ENCODE measurements at regions not wholly inside any gene's neighbourhood (a gene's known extent, or its start where the extent isn't known, plus 50 kb on each side); places are given as distances from the start of the nearest gene placed in this dataset.

- Histone ChIP-seq H3K4me3 (ENCODE audit: low read length, poor library complexity, severe bottlenecking) (no peak overlapping the region), H3K4me2 (ENCODE audit: low read depth, low read length, poor library complexity, severe bottlenecking) (no peak overlapping the region), H3K9me2 (replicated peaks; ENCODE audit: low read depth, low read length) (no peaks in the 10 kb centered on the region), H3K79me2 (ENCODE audit: insufficient read depth, low read length) (no peaks in the 10 kb centered on the region), H3F3A (ENCODE audit: low read depth) (no peaks in the 10 kb centered on the region), H2AFZ (ENCODE audit: low read length) (no peak overlapping the region), H3K4me1 (ENCODE audit: insufficient read depth, low read length, poor library complexity, severe bottlenecking) (peaks cover 5% of the 10 kb centered on the region), H4K20me1 (ENCODE audit: insufficient read depth, low read length, poor library complexity, severe bottlenecking) (no peaks in the 10 kb centered on the region), H3K9ac (ENCODE audit: low read depth, low read length, poor library complexity, severe bottlenecking) (no peak overlapping the region), H3K9me3 (ENCODE audit: insufficient read depth, low read depth, low read length) (no peaks in the 10 kb centered on the region), H3K36me3 (ENCODE audit: insufficient read depth, low read length) (no peaks in the 10 kb centered on the region), H3K27me3 (ENCODE audit: insufficient read depth, low read length, poor library complexity, severe bottlenecking) (peaks cover 8% of the 10 kb centered on the region)
- no peak for TF ChIP-seq EZH2phosphoT487 (IDR thresholded peaks at IDR 0.05; ENCODE audit: borderline replicate concordance)
- TF ChIP-seq CTCF (conservative IDR thresholded peaks at IDR 0.05; ENCODE audit: low read length) = no peak
These were observed 79.5 kb upstream of the CALM2 start for GRCh38 chr2:47255794-47256193.

- Histone ChIP-seq H2AFZ (ENCODE audit: low read length) (no peak overlapping the region), H3K4me3 (ENCODE audit: low read length, poor library complexity, severe bottlenecking) (no peak overlapping the region), H3K9ac (ENCODE audit: low read depth, low read length, poor library complexity, severe bottlenecking) (no peak overlapping the region), H3K9me3 (ENCODE audit: insufficient read depth, low read depth, low read length) (no peaks in the 10 kb centered on the region), H3K4me1 (ENCODE audit: insufficient read depth, low read length, poor library complexity, severe bottlenecking) (peaks cover 5% of the 10 kb centered on the region), H3K27me3 (ENCODE audit: insufficient read depth, low read length, poor library complexity, severe bottlenecking) (no peaks in the 10 kb centered on the region), H3K36me3 (ENCODE audit: insufficient read depth, low read length) (no peaks in the 10 kb centered on the region), H3K79me2 (ENCODE audit: insufficient read depth, low read length) (no peaks in the 10 kb centered on the region), H3F3A (ENCODE audit: low read depth) (no peaks in the 10 kb centered on the region), H4K20me1 (ENCODE audit: insufficient read depth, low read length, poor library complexity, severe bottlenecking) (no peaks in the 10 kb centered on the region), H3K4me2 (ENCODE audit: low read depth, low read length, poor library complexity, severe bottlenecking) (no peak overlapping the region), H3K9me2 (replicated peaks; ENCODE audit: low read depth, low read length) (no peaks in the 10 kb centered on the region)
- TF ChIP-seq EZH2phosphoT487 (IDR thresholded peaks at IDR 0.05; ENCODE audit: borderline replicate concordance) = no peak
- no peak for TF ChIP-seq CTCF (conservative IDR thresholded peaks at IDR 0.05; ENCODE audit: low read length)
These were observed 78.2 kb upstream of the CALM2 start for GRCh38 chr2:47254464-47254863.

GRCh38 chr2:47253447-47253846 is 77.1 kb upstream of the CALM2 start:
- H3K36me3 ChIP-seq (ENCODE audit: insufficient read depth, low read length) = no peaks in the 10 kb centered on the region
- no peaks in the 10 kb centered on the region for H3K9me3 ChIP-seq (ENCODE audit: insufficient read depth, low read depth, low read length)
- no peak overlapping the region for H3K4me3 ChIP-seq (ENCODE audit: low read length, poor library complexity, severe bottlenecking)
- H4K20me1 ChIP-seq (ENCODE audit: insufficient read depth, low read length, poor library complexity, severe bottlenecking) = no peaks in the 10 kb centered on the region
- H3K4me1 ChIP-seq (ENCODE audit: insufficient read depth, low read length, poor library complexity, severe bottlenecking) = peaks cover 5% of the 10 kb centered on the region
- no peaks in the 10 kb centered on the region for H3K27me3 ChIP-seq (ENCODE audit: insufficient read depth, low read length, poor library complexity, severe bottlenecking)
- TF ChIP-seq EZH2phosphoT487 (IDR thresholded peaks at IDR 0.05; ENCODE audit: borderline replicate concordance) (no peak), CTCF (conservative IDR thresholded peaks at IDR 0.05; ENCODE audit: low read length) (no peak)
- no peak overlapping the region for H2AFZ ChIP-seq (ENCODE audit: low read length)
- H3K9me2 ChIP-seq (replicated peaks; ENCODE audit: low read depth, low read length) = no peaks in the 10 kb centered on the region
- H3K4me2 ChIP-seq (ENCODE audit: low read depth, low read length, poor library complexity, severe bottlenecking) = no peak overlapping the region
- no peaks in the 10 kb centered on the region for H3K79me2 ChIP-seq (ENCODE audit: insufficient read depth, low read length)
- no peaks in the 10 kb centered on the region for H3F3A ChIP-seq (ENCODE audit: low read depth)
- H3K9ac ChIP-seq (ENCODE audit: low read depth, low read length, poor library complexity, severe bottlenecking) = no peak overlapping the region
